GM18507 (cell line): ENCODE measurements at regions not wholly inside any gene's neighbourhood (a gene's known extent, or its start where the extent isn't known, plus 50 kb on each side); places are given as distances from the start of the nearest gene placed in this dataset.

ENCODE experiments used
- DNase-seq: peaks from one replicate; pipeline ENCODE4 v3.0.0; 2011; ENCODE audit warnings: low read depth; ENCODE audit not compliant: insufficient read length; ENCODE audit errors: extremely low spot score
- FAIRE-seq: peaks from 2 replicates; lab custom pipeline; 2011; peaks lifted over from hg19 to GRCh38; lab: Jason Lieb, UNC

DNA sequence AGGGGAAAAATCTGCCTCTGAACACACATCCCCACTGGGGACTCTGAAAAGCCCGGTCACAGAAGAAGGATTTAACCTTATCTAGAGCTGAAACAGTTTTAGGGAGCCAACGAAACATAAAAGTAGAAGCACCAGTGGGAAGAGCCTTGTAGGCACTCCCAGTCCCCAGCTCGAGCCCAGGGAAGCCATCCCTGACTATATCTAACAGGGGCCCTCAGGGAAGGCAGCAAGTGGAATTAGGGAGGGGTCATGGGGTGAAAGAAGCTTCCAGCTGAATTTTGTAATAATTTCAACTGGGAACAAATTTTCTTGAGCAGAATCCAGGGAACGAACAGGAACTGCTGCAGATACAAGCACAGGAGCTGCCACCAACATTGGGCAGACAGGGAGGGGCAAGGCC lies 127.8 kb downstream of the BMP4 start:
- FAIRE-seq (no peak), DNase-seq (no peak)

DNA sequence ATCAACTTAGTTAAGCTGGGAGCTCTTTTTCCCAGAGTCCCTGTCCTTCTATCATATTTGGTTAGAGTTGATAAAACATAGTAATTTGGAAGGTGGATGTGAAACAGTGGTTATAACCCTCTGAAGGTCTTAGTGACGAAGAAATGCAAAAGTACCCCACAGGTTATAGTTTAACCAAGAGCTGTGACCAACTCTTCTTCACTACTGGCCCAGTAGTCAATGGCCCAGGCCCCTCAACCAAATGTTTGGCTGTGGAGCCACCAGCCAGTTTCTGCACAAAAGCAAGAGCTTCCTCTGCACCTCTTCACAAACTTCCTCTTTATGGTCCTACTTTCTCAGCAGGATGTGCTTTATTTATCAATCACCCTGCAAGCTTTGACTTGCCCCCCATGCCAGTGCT lies 132.6 kb downstream of the BMP4 start:
- no peak for DNase-seq
- FAIRE-seq: peak; percentile 64

DNA sequence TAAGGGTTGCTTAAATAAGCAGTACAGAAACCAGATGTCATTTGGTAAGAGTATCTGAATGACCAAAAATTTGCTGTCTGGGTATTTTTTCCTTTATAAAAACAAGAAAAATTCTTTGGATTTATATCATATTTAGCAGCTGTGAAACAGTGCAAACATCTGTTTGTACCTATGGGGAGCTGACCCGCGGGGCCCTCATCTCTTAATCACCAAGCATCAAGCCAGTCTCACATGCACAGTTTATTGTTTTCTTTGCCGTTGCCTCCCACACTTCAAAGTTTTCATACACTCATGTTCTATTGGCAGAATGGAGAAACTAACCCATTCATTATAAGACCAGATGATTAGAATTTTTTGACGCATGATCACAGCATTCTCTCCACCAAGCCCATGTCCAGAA lies 142.2 kb downstream of the BMP4 start:
- FAIRE-seq (no peak), DNase-seq (no peak)

GRCh38 chr14:53810221-53810620 lies 146.4 kb downstream of the BMP4 start:
- DNase-seq (no peak), FAIRE-seq (no peak)

GRCh38 chr14:53808042-53808441 lies 148.6 kb downstream of the BMP4 start:
- DNase-seq (no peak), FAIRE-seq (no peak)

GRCh38 chr14:53807542-53807941 lies 149.1 kb downstream of the BMP4 start:
- DNase-seq: no peak
- no peak for FAIRE-seq

GRCh38 chr14:53807108-53807507 lies 149.5 kb downstream of the BMP4 start:
- no peak for DNase-seq
- FAIRE-seq: no peak

DNA sequence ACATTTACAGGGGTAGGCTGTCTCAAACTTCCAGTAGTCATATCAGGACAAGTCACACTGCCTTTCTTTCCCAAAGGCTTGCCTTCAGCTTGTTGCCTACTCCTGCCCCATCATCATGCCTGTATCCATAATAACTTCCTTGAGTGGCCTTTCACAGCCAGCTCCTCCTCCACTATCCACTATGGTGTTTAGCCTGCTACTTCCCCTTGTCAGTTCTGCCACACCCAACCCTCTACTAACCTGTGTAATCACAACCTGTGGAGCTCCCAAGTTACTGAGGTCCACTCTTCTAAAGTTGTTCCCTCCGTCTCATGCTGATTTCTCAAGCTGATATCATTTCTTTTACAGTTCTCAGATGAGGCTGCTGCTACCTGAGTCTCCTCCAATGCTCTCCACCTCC lies 159.9 kb downstream of the BMP4 start:
- DNase-seq: no peak
- FAIRE-seq: no peak

- FAIRE-seq (no peak), DNase-seq (no peak)
Observed at GRCh38 chr14:53793790-53794505, 162.7 kb downstream of the BMP4 start.

DNA sequence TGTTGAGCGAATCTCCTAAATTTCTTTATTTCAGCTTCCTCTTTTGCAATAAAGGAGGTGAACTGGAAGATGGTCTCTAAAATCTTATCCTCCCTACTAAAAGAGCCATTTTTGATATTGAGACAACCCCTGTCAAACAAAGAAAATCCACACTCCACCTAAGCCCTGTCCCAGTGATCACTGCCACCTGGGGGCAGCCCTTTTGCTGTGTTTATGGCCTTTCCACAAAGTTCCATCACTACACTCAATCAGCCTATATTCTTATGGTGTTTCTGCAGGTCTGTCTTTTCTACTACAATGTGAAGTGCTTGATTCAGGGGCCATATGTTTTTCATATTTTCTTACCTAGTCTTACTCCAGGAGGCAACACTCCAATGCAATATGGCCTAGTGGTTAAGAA lies 163.7 kb downstream of the BMP4 start:
- DNase-seq (no peak), FAIRE-seq (no peak)

DNA sequence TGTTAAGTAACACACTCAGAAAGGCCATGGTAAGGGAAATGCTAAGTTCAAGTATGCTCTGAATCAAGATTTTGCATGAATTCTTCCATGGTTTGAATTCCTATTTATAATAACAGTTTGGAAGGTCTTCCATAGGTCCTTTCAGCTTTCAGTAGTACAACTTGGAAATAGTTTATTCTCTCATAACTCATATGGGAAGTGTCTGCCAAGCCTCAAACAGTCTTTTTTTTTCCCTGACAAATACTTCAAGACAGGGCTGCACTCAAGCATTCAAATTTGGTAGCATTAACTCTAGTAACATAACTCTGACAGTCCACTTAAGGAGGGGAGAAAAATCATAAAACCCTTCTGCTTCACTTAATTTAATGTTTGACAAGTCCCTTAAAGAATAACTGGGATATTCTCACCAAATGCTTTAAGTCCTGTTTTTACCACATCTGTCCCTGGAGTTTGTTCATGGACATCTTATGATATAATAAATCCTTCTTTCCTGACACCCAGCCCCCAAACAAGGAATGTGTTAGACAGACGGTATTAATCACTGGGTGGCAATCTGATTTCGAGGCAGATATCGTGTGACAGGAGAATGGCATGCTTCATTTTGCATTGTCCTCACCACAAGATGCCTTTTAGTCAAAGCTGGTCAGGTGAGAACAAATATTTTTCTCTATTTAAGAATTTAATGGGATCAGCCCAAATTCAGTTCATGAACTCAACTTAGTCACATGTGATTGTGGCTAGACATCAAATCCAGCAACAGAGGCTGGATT lies 165.7 kb downstream of the BMP4 start:
- no peak for FAIRE-seq
- no peak for DNase-seq

DNA sequence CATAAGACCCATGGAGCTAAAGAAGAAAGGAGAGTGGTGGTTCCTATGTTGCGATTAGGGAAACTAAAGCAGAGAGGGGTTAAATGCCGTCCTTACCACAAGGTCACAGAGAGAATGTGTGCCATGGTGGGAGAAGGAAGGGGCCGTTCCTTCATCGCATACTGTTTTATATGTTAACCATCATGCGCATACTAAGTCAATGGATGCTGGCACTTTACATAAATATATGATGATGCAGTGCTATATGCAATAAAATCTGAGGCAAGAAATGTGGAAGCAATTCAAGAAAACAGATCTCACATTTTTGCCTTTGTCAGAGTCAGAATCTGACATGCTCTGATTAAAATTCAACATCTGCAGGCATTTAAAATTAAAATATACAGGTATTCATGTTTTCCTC lies 168.1 kb downstream of the BMP4 start:
- no peak for DNase-seq
- FAIRE-seq: no peak

GRCh38 chr14:53786045-53786444 lies 170.6 kb downstream of the BMP4 start:
- FAIRE-seq: no peak
- no peak for DNase-seq

DNA sequence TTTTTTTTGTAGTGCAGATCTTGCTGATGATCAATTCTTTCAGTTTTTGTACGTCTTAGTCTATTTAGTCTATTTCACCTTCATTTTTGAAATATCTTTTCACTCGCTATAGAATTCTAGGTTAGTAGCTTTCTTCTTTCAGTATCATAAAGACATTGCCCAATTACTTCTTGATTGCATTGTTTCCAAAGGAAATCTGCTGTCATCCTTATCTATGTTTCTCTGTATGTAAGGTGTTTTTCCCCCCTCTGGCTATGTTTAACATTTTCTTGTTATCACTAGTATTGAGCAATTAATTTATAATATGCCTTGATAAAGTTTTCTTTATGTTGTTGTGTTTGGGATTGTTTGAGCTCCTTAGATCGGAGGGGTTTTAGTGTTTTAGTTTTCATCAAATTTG lies 171.9 kb downstream of the BMP4 start:
- FAIRE-seq: no peak
- DNase-seq: no peak

GRCh38 chr14:53783256-53783655 lies 173.4 kb downstream of the BMP4 start:
- FAIRE-seq: no peak
- no peak for DNase-seq

GRCh38 chr14:53780051-53780555 lies 176.5 kb downstream of the BMP4 start:
- FAIRE-seq (no peak), DNase-seq (no peak)

GRCh38 chr14:53779301-53779700 lies 177.3 kb downstream of the BMP4 start:
- DNase-seq (no peak), FAIRE-seq (no peak)

DNA sequence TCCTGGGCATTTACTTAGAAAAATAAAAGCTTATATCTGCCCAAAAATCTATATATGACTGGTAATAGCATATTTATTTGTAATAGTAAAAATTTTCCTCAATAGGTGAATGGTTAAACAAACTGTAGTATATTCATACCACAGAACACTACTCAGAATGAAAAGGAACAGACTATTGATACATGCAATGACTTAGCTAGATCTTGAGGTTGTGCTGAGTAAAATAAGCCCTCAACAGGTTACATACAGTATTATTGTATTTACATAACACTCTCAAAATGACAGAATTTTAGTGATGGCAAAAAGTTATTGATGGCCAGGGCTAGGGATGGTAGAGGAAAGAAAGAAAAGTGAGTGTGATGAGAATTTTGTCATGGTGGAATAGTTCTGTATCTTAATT lies 178.4 kb downstream of the BMP4 start:
- no peak for DNase-seq
- FAIRE-seq: no peak

GRCh38 chr14:53772936-53773335 lies 183.7 kb downstream of the BMP4 start:
- DNase-seq: no peak
- no peak for FAIRE-seq

DNA sequence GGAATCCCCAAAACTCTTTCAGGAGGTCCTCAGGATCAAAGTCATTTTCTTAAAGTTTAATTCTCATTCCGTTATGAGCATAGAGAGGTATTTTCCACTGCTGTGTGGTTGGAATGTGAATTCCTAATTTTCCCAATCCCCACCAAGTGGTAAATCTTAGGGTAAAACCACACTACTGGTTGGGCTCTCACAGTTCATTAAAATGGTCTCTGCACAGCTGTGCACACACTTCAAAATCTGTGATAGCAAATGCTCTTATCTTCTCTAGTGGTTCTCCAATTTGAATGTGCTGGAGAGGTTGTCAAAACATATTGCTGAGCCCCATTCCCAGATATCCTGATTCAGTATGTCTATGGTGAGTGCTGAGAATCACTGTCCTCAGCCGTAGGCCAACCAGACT lies 189.1 kb downstream of the BMP4 start:
- no peak for DNase-seq
- no peak for FAIRE-seq

DNA sequence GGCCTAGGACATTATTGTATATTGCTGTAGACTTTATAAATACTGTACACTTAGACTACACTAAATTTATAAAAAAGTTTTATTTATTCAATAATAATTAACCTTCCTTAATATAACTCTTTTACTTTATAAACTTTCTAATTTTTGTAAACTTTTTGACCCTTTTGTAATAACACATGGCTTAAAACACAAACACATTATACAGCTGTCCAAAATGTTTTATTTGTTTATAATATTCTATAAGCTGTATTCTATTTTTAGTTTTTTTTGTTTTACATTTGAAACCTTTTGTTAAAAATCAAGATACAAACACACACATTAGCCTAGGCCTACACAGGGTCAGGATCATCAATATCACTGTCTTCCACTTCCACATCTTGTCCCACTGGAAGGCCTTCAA lies 190.0 kb downstream of the BMP4 start:
- DNase-seq: no peak
- no peak for FAIRE-seq
